T-helper 17 cell (primary cell): ENCODE measurements at regions not wholly inside any gene's neighbourhood (a gene's known extent, or its start where the extent isn't known, plus 50 kb on each side); places are given as distances from the start of the nearest gene placed in this dataset.
"Not testable (repeated sequence)": the region's sequence is repeated elsewhere in the genome, so short reads cannot be mapped to it uniquely, and the experiment has no call there.

Experiments used
- ATAC-seq: fragments of 150-1000 bp; cut with Tn5 transposase; 2 replicates; pipeline ENCODE4 v1.10.0; 2021; ENCODE audit warnings: mild to moderate bottlenecking, moderate library complexity
- DNase-seq, 3 donors: peaks; one replicate each; pipeline versions ENCODE4 v3.0.0 to v3.0.0-alpha.2; 2020 to 2021
- H3K9me3 ChIP-seq: one replicate; pipeline ENCODE4 v1.7.0; 2013; ENCODE audit warnings: low read length, mild to moderate bottlenecking; ENCODE audit not compliant: control insufficient read depth, poor library complexity, severe bottlenecking
- H3K27ac Mint-ChIP-seq: one replicate; pipeline ENCODE4 v1.8.0; 2022; ENCODE audit warnings: mild to moderate bottlenecking, moderate library complexity, mixed read lengths
- H3K27me3 Mint-ChIP-seq: one replicate; pipeline ENCODE4 v1.8.0; 2022; ENCODE audit warnings: mixed read lengths
- H3K36me3 Mint-ChIP-seq: one replicate; pipeline ENCODE4 v1.8.0; 2022; ENCODE audit warnings: low read depth, mixed read lengths
- H3K4me1 Mint-ChIP-seq: one replicate; pipeline ENCODE4 v1.8.0; 2022; ENCODE audit warnings: mild to moderate bottlenecking, mixed read lengths
- H3K4me3 Mint-ChIP-seq: one replicate; pipeline ENCODE4 v1.8.0; 2022; ENCODE audit warnings: mild to moderate bottlenecking, moderate library complexity, mixed read lengths

DNA sequence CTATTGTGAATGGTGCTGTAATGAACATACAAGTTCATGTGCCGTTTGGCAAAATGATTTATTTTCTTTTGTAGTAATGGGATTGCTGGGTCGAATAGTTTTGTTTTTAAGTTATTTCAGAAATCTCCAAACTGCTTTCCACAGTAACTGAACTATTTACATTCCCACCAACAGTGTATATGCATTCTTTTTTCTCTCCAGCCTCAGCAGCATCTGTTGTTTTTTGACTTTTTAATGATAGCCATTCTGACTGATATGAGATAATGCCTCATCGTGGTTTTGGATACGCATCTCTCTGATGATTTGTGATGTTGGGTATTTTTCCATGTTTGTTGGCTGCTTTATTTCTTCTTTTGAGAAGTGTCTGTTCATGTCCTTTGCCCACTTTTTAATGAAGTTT, 246.3 kb upstream of the ADGRL3 start:
- Mint-ChIP-seq H3K27ac (no peak overlapping the region), H3K4me1 (no peaks in the 10 kb centered on the region), H3K36me3 (no peaks in the 10 kb centered on the region), H3K27me3 (no peaks in the 10 kb centered on the region), H3K4me3 (no peak overlapping the region)
- no peaks in the 10 kb centered on the region for H3K9me3 ChIP-seq
- no peak for DNase-seq
- ATAC-seq = no peak

DNA sequence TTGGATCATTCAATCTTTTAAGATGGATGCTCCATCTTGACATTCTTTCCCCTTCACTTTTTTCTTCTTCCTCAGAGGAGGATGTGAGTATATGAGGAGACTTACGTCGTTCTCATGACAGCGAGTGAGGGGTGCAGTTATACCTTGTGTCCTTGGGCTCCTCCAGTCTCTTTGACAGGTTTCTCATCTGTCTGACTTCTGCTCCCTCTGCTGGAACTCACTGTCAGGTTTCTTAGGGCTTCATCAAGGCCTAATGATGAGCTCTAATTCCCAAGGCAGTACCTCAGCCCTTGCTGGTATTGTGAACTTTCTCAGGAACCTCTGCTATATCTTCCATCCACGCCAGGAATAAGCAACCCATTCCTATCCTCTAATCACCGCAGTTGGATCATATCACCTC, 237.8 kb upstream of the ADGRL3 start:
- Mint-ChIP-seq H3K4me1 (no peaks in the 10 kb centered on the region), H3K27ac (no peak overlapping the region), H3K27me3 (no peaks in the 10 kb centered on the region), H3K36me3 (no peaks in the 10 kb centered on the region), H3K4me3 (no peak overlapping the region)
- DNase-seq (no peak), ATAC-seq (no peak)
- no peaks in the 10 kb centered on the region for H3K9me3 ChIP-seq

DNA sequence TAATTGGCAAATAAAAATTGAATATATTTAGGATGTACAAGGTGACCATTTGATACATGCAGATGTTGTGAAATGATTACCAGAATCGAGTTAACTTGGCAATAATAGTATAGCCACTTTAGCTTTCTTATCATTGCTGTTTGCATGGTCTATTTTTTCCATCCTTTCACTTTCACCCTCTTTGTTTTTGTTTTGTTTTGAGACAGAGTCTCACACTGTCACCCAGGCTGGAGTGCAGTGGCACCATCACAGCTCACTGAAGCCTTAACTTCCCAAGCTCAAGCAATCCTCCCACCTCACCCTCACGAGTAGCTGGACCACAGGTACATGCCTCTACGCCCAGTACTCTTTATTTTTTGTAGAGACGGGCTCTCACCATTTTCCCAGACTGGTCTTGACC, 218.6 kb upstream of the ADGRL3 start:
- Mint-ChIP-seq H3K27me3 (no peaks in the 10 kb centered on the region), H3K36me3 (no peaks in the 10 kb centered on the region), H3K4me3 (no peak overlapping the region), H3K4me1 (no peaks in the 10 kb centered on the region), H3K27ac (no peak overlapping the region)
- DNase-seq = no peak
- ATAC-seq = no peak
- H3K9me3 ChIP-seq = no peaks in the 10 kb centered on the region

DNA sequence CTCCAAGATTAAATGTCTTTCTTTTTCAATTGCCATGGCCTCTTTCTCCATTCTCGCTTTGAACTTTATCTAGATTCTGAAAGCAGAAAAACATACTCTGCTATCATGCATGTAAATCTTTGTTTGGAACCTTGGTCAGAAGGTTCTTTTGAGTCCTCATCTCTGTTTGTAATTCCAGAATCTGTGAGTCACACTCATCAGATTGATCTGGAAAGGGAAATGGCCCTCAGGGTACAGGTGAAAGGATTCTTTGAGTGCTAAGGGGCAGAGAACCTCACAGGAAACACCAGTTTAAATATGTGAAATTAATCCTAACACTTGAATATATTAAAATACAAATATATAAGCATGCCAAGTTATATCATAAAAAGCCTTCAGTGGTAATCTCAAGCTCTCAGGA, 211.0 kb upstream of the ADGRL3 start:
- Mint-ChIP-seq H3K4me3 (no peak overlapping the region), H3K4me1 (no peaks in the 10 kb centered on the region)

DNA sequence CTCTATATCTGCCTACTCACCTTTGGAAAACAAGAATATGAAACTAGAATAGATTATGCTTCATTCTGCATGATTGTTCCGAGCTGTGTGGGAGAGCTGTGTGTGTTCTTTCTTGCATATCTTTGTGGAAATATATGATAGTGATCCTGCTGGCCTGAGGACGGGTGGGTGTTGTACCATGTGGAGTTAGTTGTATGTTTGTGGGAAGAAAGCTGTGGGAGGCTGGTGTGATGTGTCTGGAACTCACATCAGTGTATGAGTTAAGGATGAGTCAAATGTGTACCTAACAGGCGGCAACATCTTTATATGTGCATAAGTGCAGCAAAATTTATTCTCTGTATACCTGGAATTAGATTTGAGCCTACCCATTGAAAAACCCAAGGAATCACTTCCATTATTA, 208.1 kb upstream of the ADGRL3 start:
- no peak overlapping the region for H3K4me3 Mint-ChIP-seq
- ATAC-seq (no peak), DNase-seq (no peak)
- H3K9me3 ChIP-seq = no peaks in the 10 kb centered on the region
- H3K27ac Mint-ChIP-seq = no peak overlapping the region
- H3K4me1 Mint-ChIP-seq = no peaks in the 10 kb centered on the region
- H3K36me3 Mint-ChIP-seq = no peaks in the 10 kb centered on the region
- no peaks in the 10 kb centered on the region for H3K27me3 Mint-ChIP-seq

More for the DNA sequence above, 211.0 kb upstream of the ADGRL3 start:
- no peaks in the 10 kb centered on the region for H3K27me3 Mint-ChIP-seq
- ATAC-seq (no peak), DNase-seq (no peak)
- H3K9me3 ChIP-seq = no peaks in the 10 kb centered on the region
- no peaks in the 10 kb centered on the region for H3K36me3 Mint-ChIP-seq
- H3K27ac Mint-ChIP-seq = no peak overlapping the region

DNA sequence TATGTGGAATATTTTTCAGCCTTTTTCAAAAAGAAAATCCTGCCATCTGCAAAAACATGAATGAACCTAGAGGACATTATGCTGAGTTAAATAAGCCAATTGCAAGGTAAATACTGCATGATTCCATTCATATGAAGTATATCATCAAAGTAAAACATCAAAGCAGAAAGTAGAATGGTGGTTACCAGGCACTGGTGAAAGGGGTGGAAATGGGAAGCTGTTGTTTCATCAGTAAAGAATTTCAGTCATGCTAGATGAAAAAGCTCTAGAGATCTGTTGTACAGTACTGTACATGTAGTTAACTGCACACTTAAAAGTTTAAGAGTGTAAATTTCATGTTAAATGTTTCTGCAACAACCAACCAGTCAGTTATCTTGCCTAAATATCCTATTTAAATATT, 196.8 kb upstream of the ADGRL3 start:
- no peak overlapping the region for H3K27ac Mint-ChIP-seq
- no peak for ATAC-seq

DNA sequence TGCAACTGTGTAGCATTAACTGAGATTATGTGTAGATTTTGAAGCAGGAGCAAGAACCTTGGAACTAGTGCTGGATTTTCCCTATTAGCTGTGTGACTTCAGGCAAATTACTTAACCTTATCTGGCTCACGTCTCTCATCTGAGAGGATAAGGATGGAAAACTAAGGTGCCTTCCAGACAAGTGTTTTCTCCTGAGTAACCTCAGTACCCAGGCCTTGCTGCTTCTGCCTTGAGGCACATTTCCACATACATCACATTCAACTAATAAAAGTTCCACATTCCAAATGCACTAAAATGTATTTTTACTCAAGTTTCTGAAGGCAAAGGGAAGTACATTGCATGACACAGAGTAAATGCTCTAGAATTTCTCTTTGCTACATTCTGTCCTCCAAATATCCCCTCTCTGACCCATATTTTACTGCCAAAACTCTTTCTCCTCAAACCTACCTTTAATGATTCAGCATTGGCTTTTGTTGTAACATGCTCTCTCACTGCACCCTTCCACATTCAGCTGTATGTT, 195.4 kb upstream of the ADGRL3 start:
- no peaks in the 10 kb centered on the region for H3K27me3 Mint-ChIP-seq
- H3K27ac Mint-ChIP-seq = no peak overlapping the region
- no peaks in the 10 kb centered on the region for H3K4me1 Mint-ChIP-seq
- ATAC-seq (no peak), DNase-seq (no peak)
- no peaks in the 10 kb centered on the region for H3K9me3 ChIP-seq
- no peaks in the 10 kb centered on the region for H3K36me3 Mint-ChIP-seq
- no peak overlapping the region for H3K4me3 Mint-ChIP-seq

More for the DNA sequence above, 196.8 kb upstream of the ADGRL3 start:
- no peak for DNase-seq
- no peak overlapping the region for H3K4me3 Mint-ChIP-seq
- H3K27me3 Mint-ChIP-seq = no peaks in the 10 kb centered on the region
- no peaks in the 10 kb centered on the region for H3K36me3 Mint-ChIP-seq
- H3K9me3 ChIP-seq = no peaks in the 10 kb centered on the region
- H3K4me1 Mint-ChIP-seq = no peaks in the 10 kb centered on the region

DNA sequence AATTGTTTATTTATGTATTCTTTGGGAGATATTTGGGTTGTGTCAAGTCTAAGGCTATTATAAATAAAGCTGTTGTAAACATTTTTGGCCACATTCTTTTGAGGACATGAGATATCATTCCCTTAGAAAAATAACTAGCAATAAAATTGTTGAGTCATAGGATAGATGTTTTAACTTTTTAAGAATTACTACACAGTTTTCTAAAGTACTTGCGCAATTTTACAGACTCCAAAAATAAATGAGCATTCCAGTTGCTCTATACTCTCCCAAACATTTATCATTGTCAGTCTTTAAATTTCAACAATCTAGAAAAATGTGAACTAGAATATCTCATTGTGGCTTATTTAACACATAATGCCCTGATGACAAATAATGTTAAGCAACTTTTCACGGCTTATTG, 189.1 kb upstream of the ADGRL3 start:
- no peaks in the 10 kb centered on the region for H3K27me3 Mint-ChIP-seq
- no peaks in the 10 kb centered on the region for H3K36me3 Mint-ChIP-seq
- no peak for DNase-seq
- no peak overlapping the region for H3K4me3 Mint-ChIP-seq
- H3K9me3 ChIP-seq = no peaks in the 10 kb centered on the region
- H3K4me1 Mint-ChIP-seq = no peaks in the 10 kb centered on the region
- no peak overlapping the region for H3K27ac Mint-ChIP-seq
- no peak for ATAC-seq

DNA sequence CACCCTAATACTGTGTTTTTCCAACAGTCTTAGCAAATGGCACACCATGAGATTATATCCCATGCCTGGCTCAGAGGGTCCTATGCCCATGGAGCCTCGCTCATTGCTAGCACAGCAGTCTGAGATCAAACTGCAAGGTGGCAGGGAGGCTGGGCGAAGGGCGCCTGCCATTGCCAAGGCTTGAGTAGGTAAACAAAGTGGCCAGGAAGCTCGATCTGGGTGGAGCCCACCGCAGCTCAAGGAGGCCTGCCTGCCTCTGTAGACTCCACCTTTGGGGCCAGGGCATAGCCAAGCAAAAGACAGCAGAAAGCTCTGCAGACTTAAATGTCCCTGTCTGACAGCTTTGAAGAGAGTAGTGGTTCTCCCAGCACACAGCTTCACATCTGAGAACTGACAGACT, 188.2 kb upstream of the ADGRL3 start:
- not testable (repeated sequence) for DNase-seq, H3K4me1 Mint-ChIP-seq, H3K27me3 Mint-ChIP-seq, ATAC-seq, H3K36me3 Mint-ChIP-seq, H3K9me3 ChIP-seq, H3K4me3 Mint-ChIP-seq, H3K27ac Mint-ChIP-seq

DNA sequence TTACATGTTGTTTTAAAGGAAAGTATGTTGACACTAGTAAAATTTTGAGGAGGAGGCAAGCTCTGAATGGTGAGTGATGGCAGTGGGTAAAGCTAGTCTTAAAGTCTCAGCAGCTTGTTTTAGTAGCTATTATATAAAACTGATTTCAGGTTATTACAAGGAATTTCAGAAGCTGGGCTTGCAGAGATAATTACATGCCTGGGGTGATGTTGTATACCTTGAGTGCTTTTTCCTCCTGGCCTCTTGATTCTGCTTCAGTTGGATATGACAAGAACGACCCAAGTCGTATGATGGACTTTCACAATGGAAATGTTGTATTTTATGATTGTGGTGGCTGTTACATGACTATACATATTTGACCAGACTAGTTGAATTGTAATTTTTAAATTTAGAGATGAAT, 175.5 kb upstream of the ADGRL3 start:
- H3K4me3 Mint-ChIP-seq = no peak overlapping the region
- ATAC-seq (no peak), DNase-seq (no peak)
- H3K36me3 Mint-ChIP-seq = no peaks in the 10 kb centered on the region
- H3K4me1 Mint-ChIP-seq = no peaks in the 10 kb centered on the region
- H3K9me3 ChIP-seq = no peaks in the 10 kb centered on the region
- no peaks in the 10 kb centered on the region for H3K27me3 Mint-ChIP-seq
- no peak overlapping the region for H3K27ac Mint-ChIP-seq

DNA sequence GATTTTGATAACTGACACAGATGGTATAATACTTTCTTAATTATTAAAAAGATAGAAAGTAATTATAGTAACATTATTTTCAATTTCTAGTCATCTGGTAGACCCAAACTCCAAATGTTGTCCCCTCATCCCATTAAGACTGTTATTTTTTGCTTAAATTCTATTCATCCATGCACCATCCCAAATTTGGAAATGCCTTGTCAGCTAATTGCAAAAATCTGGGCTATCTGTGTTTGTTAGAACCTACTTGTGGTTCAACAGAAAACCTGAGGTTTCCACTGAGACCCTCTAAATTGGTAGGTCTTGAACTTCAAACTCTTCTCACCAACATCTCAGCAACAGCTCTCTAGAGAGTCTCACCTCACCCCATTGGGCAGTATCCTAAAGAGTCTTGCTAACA, 172.2 kb upstream of the ADGRL3 start:
- H3K4me1 Mint-ChIP-seq = no peaks in the 10 kb centered on the region
- ATAC-seq (no peak), DNase-seq (no peak)
- H3K4me3 Mint-ChIP-seq = no peak overlapping the region
- no peaks in the 10 kb centered on the region for H3K36me3 Mint-ChIP-seq
- no peaks in the 10 kb centered on the region for H3K27me3 Mint-ChIP-seq
- H3K9me3 ChIP-seq = no peaks in the 10 kb centered on the region
- no peak overlapping the region for H3K27ac Mint-ChIP-seq

DNA sequence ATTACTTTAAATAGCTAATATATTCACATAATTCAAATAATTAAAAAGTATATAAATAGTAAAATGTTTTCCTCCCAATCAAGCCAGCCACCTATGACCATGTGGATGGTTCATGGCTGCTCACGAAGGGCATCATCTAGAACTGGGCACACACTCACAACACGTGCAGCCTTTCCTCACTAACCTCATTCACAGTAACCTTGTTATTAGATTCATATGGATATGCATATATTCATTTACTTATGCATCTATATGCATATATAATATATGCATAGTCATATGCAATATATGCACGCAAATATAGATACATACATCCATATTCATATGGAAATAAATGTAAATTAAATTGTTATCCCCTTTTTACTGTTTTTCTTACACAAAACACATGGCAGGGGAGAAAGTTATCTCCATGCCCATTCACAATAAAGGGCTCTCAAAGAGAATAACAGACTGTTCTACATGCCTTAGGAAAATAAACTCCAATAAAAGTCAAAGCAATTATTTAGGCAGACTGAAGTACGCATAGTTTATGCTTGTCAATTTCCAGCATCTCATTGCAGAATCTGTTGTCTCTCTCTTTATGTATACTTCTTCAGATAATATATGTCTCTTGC, 163.9 kb upstream of the ADGRL3 start:
- no peak for DNase-seq
- H3K4me1 Mint-ChIP-seq = no peaks in the 10 kb centered on the region
- no peaks in the 10 kb centered on the region for H3K27me3 Mint-ChIP-seq
- H3K9me3 ChIP-seq = no peaks in the 10 kb centered on the region
- no peak overlapping the region for H3K4me3 Mint-ChIP-seq
- no peak overlapping the region for H3K27ac Mint-ChIP-seq
- ATAC-seq = no peak
- no peaks in the 10 kb centered on the region for H3K36me3 Mint-ChIP-seq

DNA sequence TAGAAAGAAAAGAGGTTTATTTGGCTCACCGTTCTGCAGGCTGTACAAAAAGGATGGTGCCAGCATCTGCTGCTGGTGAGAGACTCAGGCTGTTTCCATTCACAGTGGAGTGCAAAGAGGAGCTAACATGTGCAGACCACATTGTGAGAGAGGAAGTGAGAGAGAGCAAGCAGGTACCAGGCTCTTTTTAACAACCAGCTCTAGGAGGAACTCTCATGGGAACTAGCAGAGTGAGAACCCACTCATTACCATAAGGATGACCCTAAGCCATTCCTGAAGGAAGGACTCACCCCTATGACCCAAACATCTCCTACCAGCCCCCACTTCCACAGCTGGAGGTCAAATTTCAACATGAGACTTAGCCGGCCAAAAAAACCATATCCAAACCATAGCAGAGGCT, 158.6 kb upstream of the ADGRL3 start:
- no peak overlapping the region for H3K4me3 Mint-ChIP-seq
- H3K27ac Mint-ChIP-seq = no peak overlapping the region
- no peaks in the 10 kb centered on the region for H3K27me3 Mint-ChIP-seq
- no peaks in the 10 kb centered on the region for H3K9me3 ChIP-seq
- DNase-seq (no peak), ATAC-seq (no peak)
- H3K36me3 Mint-ChIP-seq = no peaks in the 10 kb centered on the region
- no peaks in the 10 kb centered on the region for H3K4me1 Mint-ChIP-seq

DNA sequence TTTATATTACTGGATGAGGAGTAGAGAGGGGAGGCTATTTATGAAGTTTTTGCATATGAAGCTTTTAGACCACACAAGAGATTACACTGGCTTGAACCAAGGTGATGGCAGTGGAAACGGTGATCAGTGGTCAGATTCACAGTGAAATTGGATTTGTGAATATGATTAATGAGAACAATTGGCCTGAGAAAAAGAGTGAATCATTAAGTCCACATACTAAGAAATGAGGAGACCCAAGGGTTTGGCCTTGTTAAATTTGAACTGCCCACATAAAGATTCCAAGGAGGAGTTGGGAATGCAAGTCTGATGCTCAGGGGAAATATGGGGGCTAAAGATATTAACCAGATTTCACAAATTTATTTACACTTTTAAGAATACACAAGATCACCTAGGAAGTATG, 155.3 kb upstream of the ADGRL3 start:
- ATAC-seq (no peak), DNase-seq (no peak)
- Mint-ChIP-seq H3K4me3 (no peak overlapping the region), H3K27ac (no peak overlapping the region), H3K4me1 (no peaks in the 10 kb centered on the region), H3K27me3 (no peaks in the 10 kb centered on the region), H3K36me3 (no peaks in the 10 kb centered on the region)
- H3K9me3 ChIP-seq = no peaks in the 10 kb centered on the region
